HL-60 (cell line): ENCODE measurements at regions not wholly inside any gene's neighbourhood (a gene's known extent, or its start where the extent isn't known, plus 50 kb on each side); places are given as distances from the start of the nearest gene placed in this dataset.

Source experiments
- CTCF ChIP-seq: IDR thresholded peaks from one replicate; pipeline ENCODE4 v1.5.1; 2011; ENCODE audit warnings: low read length, control low read depth, inconsistent platforms; ENCODE audit not compliant: insufficient read depth
- GABPA ChIP-seq: IDR thresholded peaks from 2 replicates; pipeline ENCODE4 v1.6.1; 2012; ENCODE audit warnings: low read depth
- SPI1 ChIP-seq: IDR thresholded peaks from 2 replicates; pipeline ENCODE4 v1.6.1; 2012; ENCODE audit warnings: low read depth, mild to moderate bottlenecking, borderline replicate concordance
- TF ChIP-seq, protein P1 (sequence below): IDR thresholded peaks from 2 replicates; pipeline ENCODE4 v1.6.1; 2012; ENCODE audit warnings: low read depth; ENCODE audit not compliant: insufficient replicate concordance

- TF ChIP-seq SPI1 (no peak), CTCF (no peak), GABPA (no peak)
- TF ChIP-seq, protein P1, sequence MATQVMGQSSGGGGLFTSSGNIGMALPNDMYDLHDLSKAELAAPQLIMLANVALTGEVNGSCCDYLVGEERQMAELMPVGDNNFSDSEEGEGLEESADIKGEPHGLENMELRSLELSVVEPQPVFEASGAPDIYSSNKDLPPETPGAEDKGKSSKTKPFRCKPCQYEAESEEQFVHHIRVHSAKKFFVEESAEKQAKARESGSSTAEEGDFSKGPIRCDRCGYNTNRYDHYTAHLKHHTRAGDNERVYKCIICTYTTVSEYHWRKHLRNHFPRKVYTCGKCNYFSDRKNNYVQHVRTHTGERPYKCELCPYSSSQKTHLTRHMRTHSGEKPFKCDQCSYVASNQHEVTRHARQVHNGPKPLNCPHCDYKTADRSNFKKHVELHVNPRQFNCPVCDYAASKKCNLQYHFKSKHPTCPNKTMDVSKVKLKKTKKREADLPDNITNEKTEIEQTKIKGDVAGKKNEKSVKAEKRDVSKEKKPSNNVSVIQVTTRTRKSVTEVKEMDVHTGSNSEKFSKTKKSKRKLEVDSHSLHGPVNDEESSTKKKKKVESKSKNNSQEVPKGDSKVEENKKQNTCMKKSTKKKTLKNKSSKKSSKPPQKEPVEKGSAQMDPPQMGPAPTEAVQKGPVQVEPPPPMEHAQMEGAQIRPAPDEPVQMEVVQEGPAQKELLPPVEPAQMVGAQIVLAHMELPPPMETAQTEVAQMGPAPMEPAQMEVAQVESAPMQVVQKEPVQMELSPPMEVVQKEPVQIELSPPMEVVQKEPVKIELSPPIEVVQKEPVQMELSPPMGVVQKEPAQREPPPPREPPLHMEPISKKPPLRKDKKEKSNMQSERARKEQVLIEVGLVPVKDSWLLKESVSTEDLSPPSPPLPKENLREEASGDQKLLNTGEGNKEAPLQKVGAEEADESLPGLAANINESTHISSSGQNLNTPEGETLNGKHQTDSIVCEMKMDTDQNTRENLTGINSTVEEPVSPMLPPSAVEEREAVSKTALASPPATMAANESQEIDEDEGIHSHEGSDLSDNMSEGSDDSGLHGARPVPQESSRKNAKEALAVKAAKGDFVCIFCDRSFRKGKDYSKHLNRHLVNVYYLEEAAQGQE = no peak
Observed at GRCh38 chrX:87873347-87873941, 355.8 kb downstream of the KLHL4 start.
